Upper lobe of right lung (tissue), 1 donor: ENCODE measurements at regions not wholly inside any gene's neighbourhood (a gene's known extent, or its start where the extent isn't known, plus 50 kb on each side); places are given as distances from the start of the nearest gene placed in this dataset.
"Not testable (repeated sequence)": the region's sequence is repeated elsewhere in the genome, so short reads cannot be mapped to it uniquely, and the experiment has no call there.

Source experiments
- ATAC-seq: fragments of 200-7000 bp; cut with Tn5 transposase; one replicate; pipeline ENCODE4 v1.9.1; 2020; ENCODE audit warnings: mild to moderate bottlenecking, moderate library complexity
- DNase-seq: peaks from one replicate; pipeline ENCODE4 v3.0.0-alpha.2; 2020
- H3K27ac ChIP-seq: fragments of 200-600 bp; one replicate; pipeline ENCODE4 v1.8.0; 2022
- H3K27me3 ChIP-seq: fragments of 200-600 bp; one replicate; pipeline ENCODE4 v1.8.0; 2022; ENCODE audit warnings: mild to moderate bottlenecking
- H3K36me3 ChIP-seq: fragments of 200-600 bp; one replicate; pipeline ENCODE4 v1.8.0; 2022
- H3K4me1 ChIP-seq: fragments of 200-600 bp; one replicate; pipeline ENCODE4 v1.8.0; 2022
- H3K4me3 ChIP-seq: fragments of 200-600 bp; one replicate; pipeline ENCODE4 v1.8.0; 2022; ENCODE audit warnings: mild to moderate bottlenecking
- H3K9me3 ChIP-seq: fragments of 200-600 bp; one replicate; pipeline ENCODE4 v1.8.0; 2022
- CTCF ChIP-seq: fragments of 200-600 bp; IDR thresholded peaks from one replicate; pipeline ENCODE4 v1.8.0; 2022; ENCODE audit warnings: antibody characterized with exemption
- intact Hi-C: fragments of 100-400 bp; cut with DNase I; formaldehyde crosslinking; loops from one replicate; pipeline ENCODE4 v1.11.0; 2022
- donor health status: DM: no; HTN: yes; CAD: no; lungs with severe emphysema.

- ATAC-seq (no peak), DNase-seq (no peak)
- no peak for TF ChIP-seq CTCF
- Histone ChIP-seq H3K36me3 (no peaks in the 10 kb centered on the region), H3K4me3 (no peak overlapping the region), H3K27ac (no peak overlapping the region), H3K4me1 (no peaks in the 10 kb centered on the region), H3K27me3 (peaks cover 63% of the 10 kb centered on the region), H3K9me3 (no peaks in the 10 kb centered on the region)
- intact Hi-C loops = no loop called here
Observed at GRCh38 chr12:65728455-65728847, 95.8 kb upstream of the HMGA2 start.

- no peak overlapping the region for H3K27ac ChIP-seq
- ATAC-seq = no peak
- no peaks in the 10 kb centered on the region for H3K4me1 ChIP-seq
- H3K36me3 ChIP-seq = no peaks in the 10 kb centered on the region
- no peak overlapping the region for H3K4me3 ChIP-seq
- no peak for TF ChIP-seq CTCF
- H3K27me3 ChIP-seq = peaks cover 63% of the 10 kb centered on the region
- no peaks in the 10 kb centered on the region for H3K9me3 ChIP-seq
- intact Hi-C loops = no loop called here
- DNase-seq = no peak
Observed at GRCh38 chr12:65728848-65729793, 95.2 kb upstream of the HMGA2 start.

DNA sequence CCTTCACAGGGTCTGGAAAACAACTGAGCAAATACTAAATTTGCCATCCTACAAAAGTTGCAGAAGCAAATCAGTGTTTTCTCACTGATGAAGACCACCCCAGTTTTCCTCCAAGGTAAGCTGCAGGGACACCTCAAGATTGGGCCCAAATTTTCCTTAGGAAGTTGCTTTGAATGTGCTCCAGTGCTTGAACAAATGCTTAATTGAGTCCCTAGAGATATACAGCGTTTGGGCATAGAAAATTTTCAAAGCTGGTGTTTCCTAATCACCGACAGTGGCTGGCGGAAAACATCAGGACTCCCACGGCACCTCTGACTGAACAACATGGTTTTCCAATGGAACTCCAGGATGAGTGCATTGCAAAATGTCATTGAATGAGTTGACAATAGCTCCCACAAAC is 92.5 kb upstream of the HMGA2 start:
- DNase-seq (no peak), ATAC-seq (no peak)
- Histone ChIP-seq H3K9me3 (no peaks in the 10 kb centered on the region), H3K27ac (no peak overlapping the region), H3K4me3 (no peak overlapping the region), H3K27me3 (peaks cover 64% of the 10 kb centered on the region), H3K36me3 (no peaks in the 10 kb centered on the region), H3K4me1 (no peaks in the 10 kb centered on the region)
- intact Hi-C loops = no loop called here
- no peak for TF ChIP-seq CTCF

GRCh38 chr12:65733643-65734042 is 90.6 kb upstream of the HMGA2 start:
- peaks cover 48% of the 10 kb centered on the region for H3K27me3 ChIP-seq
- intact Hi-C loops = not testable (repeated sequence)

GRCh38 chr12:65734226-65734625 is 90.1 kb upstream of the HMGA2 start:
- H3K4me1 ChIP-seq = no peaks in the 10 kb centered on the region
- no peak overlapping the region for H3K4me3 ChIP-seq
- intact Hi-C loops = no loop called here
- no peaks in the 10 kb centered on the region for H3K36me3 ChIP-seq
- no peak for TF ChIP-seq CTCF
- peaks cover 42% of the 10 kb centered on the region for H3K27me3 ChIP-seq
- ATAC-seq = no peak
- no peak overlapping the region for H3K27ac ChIP-seq
- H3K9me3 ChIP-seq = no peaks in the 10 kb centered on the region
- no peak for DNase-seq

More at GRCh38 chr12:65733643-65734042, 90.6 kb upstream of the HMGA2 start:
- not testable (repeated sequence) for H3K27ac ChIP-seq, ATAC-seq, H3K36me3 ChIP-seq, H3K4me1 ChIP-seq, DNase-seq, H3K9me3 ChIP-seq, H3K4me3 ChIP-seq

- Histone ChIP-seq H3K4me1 (no peaks in the 10 kb centered on the region), H3K9me3 (no peaks in the 10 kb centered on the region), H3K27me3 (peaks cover 52% of the 10 kb centered on the region), H3K27ac (no peak overlapping the region), H3K36me3 (no peaks in the 10 kb centered on the region), H3K4me3 (no peak overlapping the region)
- intact Hi-C loops = no loop called here
- DNase-seq (no peak), ATAC-seq (no peak)
- no peak for TF ChIP-seq CTCF
Observed at GRCh38 chr12:65739606-65740005, 84.7 kb upstream of the HMGA2 start.
